DOHH2 (cell line): ENCODE measurements at regions not wholly inside any gene's neighbourhood (a gene's known extent, or its start where the extent isn't known, plus 50 kb on each side); places are given as distances from the start of the nearest gene placed in this dataset.

Experiments used
- EZH2phosphoT487 ChIP-seq: fragments of 200-600 bp; sonication (generic); IDR thresholded peaks from 2 replicates; pipeline ENCODE4 v1.6.1; 2017; ENCODE audit warnings: borderline replicate concordance, mild to moderate bottlenecking, antibody characterized with exemption, low read length, moderate library complexity, mixed read lengths
- TF ChIP-seq, protein P1 (sequence below): fragments of 200-600 bp; sonication (generic); IDR thresholded peaks from one replicate; pipeline ENCODE4 v1.5.1; 2014; ENCODE audit warnings: antibody characterized with exemption, mild to moderate bottlenecking, low read depth, low read length; ENCODE audit not compliant: poor library complexity, severe bottlenecking

DNA sequence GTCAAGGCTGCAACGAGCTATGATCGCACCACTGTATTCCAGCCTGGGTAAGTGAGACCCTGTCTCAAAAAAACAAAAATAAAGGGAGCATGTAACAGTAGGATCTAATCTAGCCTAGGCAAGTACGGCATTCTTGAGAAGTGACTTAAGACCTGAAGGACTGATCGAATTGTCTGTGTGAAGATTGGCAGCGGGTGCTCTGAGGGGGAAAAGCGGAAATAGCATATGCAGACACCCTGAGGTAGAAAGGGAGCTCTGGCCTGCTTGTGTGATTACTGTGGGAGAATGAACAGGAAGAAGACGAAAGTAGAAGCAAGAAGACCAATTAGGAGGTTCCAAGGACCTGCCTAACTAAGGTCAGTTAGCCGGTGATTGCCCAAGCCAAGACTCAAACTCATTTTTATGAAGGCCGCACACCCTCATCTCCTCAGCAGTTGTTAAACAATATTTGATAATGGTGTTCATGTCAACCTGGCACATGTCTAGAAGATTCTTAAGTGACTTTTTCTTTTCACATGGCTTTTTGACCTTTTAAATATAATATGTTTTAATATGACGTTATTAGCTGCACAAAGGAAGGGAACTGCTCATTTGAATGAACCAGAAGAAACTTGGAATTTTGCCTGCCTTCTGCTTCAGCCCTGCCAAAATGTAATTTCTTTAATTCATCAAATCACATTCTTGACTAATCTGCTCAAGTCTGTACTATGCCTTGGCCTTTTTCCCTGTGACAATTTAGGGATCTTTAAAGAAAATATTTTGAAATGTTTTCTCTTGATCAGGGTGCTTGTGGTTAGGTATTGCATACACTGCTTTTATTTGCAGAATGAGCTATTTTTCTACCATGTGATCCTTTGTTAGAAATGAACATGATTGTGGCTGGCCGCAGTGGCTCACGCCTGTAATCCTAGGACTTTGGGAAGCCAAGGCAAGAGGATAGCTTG is 289.2 kb upstream of the DMRT1 start:
- TF ChIP-seq, protein P1, sequence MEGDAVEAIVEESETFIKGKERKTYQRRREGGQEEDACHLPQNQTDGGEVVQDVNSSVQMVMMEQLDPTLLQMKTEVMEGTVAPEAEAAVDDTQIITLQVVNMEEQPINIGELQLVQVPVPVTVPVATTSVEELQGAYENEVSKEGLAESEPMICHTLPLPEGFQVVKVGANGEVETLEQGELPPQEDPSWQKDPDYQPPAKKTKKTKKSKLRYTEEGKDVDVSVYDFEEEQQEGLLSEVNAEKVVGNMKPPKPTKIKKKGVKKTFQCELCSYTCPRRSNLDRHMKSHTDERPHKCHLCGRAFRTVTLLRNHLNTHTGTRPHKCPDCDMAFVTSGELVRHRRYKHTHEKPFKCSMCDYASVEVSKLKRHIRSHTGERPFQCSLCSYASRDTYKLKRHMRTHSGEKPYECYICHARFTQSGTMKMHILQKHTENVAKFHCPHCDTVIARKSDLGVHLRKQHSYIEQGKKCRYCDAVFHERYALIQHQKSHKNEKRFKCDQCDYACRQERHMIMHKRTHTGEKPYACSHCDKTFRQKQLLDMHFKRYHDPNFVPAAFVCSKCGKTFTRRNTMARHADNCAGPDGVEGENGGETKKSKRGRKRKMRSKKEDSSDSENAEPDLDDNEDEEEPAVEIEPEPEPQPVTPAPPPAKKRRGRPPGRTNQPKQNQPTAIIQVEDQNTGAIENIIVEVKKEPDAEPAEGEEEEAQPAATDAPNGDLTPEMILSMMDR = no peak
- TF ChIP-seq EZH2phosphoT487 = no peak
